ENCODE measurements at regions not wholly inside any gene's neighbourhood (a gene's known extent, or its start where the extent isn't known, plus 50 kb on each side); places are given as distances from the start of the nearest gene placed in this dataset.

GRCh38 chr2:45284621-45284995 is 275.4 kb upstream of the SIX2 start:
- TF ChIP-seq EZH2 (IDR thresholded peaks at IDR 0.05) (no peak), POLR2AphosphoS5 (IDR thresholded peaks at IDR 0.05; ENCODE audit: borderline replicate concordance, low read depth, low read length) (no peak)
